ENCODE measurements at regions not wholly inside any gene's neighbourhood (a gene's known extent, or its start where the extent isn't known, plus 50 kb on each side); places are given as distances from the start of the nearest gene placed in this dataset.

DNA sequence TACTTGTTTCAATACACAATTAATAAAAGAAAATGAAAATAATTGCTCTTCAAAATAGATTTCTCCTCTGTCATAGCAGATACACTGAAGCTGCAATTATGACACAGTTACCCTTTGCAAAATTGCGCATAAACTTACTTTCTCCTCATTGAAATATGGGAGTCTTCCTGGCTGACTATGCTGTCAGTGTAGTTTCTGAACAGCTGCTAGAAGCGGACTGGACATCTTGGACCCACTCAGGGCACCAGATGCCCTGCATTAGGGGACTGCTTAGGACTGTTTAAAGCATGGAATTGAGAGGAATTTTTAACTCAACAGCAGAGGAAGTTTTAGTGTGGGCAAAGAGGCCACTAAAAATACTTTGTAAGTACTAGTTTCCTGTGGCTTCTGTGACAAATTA, 454.9 kb downstream of the ATP23 start:
- Histone ChIP-seq H3K27ac (no peak overlapping the region), H3K36me3 (no peaks in the 10 kb centered on the region), H3K4me1 (no peaks in the 10 kb centered on the region), H3K9me3 (peaks cover 0 to 2% (median 0%) of the 10 kb centered on the region in 3 donors), H3K27me3 (no peaks in the 10 kb centered on the region), H3K4me3 (no peak overlapping the region)
- intact Hi-C loops (cut with DNase I): no loop called here
- DNase-seq: no peak
- TF ChIP-seq, protein P1, sequence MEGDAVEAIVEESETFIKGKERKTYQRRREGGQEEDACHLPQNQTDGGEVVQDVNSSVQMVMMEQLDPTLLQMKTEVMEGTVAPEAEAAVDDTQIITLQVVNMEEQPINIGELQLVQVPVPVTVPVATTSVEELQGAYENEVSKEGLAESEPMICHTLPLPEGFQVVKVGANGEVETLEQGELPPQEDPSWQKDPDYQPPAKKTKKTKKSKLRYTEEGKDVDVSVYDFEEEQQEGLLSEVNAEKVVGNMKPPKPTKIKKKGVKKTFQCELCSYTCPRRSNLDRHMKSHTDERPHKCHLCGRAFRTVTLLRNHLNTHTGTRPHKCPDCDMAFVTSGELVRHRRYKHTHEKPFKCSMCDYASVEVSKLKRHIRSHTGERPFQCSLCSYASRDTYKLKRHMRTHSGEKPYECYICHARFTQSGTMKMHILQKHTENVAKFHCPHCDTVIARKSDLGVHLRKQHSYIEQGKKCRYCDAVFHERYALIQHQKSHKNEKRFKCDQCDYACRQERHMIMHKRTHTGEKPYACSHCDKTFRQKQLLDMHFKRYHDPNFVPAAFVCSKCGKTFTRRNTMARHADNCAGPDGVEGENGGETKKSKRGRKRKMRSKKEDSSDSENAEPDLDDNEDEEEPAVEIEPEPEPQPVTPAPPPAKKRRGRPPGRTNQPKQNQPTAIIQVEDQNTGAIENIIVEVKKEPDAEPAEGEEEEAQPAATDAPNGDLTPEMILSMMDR (IDR thresholded peaks at IDR 0.05): no peak
- WGBS, 2 donors: 61 to 83% methylated on average over 2 of the region's 2 CpGs

DNA sequence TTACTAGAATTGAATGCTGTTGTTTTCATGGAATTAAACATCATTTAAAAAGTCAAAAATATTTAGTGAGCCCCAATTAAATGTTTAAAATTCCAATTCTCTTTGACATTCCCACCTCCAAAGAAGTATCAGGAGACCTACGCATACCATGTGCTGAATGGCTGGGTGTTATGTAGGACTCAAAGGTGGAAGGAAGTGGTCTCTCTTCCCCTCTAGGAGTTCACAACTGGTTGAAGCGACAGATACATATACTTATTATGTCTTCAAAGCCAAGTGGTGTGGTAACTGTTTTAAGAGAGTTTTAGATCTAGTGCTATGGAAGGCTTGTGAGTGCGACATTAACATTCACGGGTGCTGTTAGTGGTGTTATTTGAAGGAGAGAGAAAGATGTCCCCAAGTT, 464.0 kb downstream of the ATP23 start:
- TF ChIP-seq, protein P1 (IDR thresholded peaks at IDR 0.05): no peak
- no peak for TF ChIP-seq POLR2A (IDR thresholded peaks at IDR 0.05)
- Histone ChIP-seq H3K27ac (no peak overlapping the region), H3K9me3 (peaks cover 0 to 7% (median 0%) of the 10 kb centered on the region in 3 donors), H3K36me3 (no peaks in the 10 kb centered on the region), H3K4me1 (peaks cover 0 to 9% (median 0%) of the 10 kb centered on the region in 3 donors), H3K27me3 (no peaks in the 10 kb centered on the region), H3K4me3 (no peak overlapping the region)
- 93 to 94% methylated on average over 4 of the region's 4 CpGs for WGBS, 2 donors
- intact Hi-C loops (cut with DNase I): no loop called here
- no peak for DNase-seq

DNA sequence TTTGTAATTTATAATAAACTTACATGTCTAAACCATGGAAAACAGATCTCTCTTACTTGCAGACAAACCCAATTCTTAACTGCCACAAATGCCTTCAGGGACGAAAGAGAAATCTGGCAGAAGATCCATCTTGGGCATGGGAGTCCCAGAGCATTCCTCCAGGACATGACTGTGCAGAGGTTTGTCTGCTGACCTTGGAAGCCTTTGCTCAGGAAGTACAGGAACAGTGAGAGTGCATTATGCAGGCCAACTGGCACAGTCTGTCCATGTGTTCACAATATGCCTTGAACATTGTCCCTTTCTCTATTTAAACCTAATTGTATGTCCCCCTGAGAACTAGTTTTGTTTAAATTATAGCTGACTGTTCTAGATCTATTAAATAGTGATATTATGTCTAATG, 467.1 kb downstream of the ATP23 start:
- no peaks in the 10 kb centered on the region for H3K27me3 ChIP-seq
- DNase-seq: no peak
- H3K36me3 ChIP-seq: no peaks in the 10 kb centered on the region
- TF ChIP-seq, protein P1 (IDR thresholded peaks at IDR 0.05): no peak
- TF ChIP-seq POLR2A (IDR thresholded peaks at IDR 0.05): no peak
- H3K4me3 ChIP-seq: no peak overlapping the region
- peaks cover 0 to 27% (median 10%) of the 10 kb centered on the region in 3 donors for H3K4me1 ChIP-seq
- no peak overlapping the region for H3K27ac ChIP-seq
- intact Hi-C loops (cut with DNase I): no loop called here
- H3K9me3 ChIP-seq: no peaks in the 10 kb centered on the region
- whole genome bisulfite sequencing, 2 donors: 0 to 14% methylated on average over 1 of the region's 1 CpG

DNA sequence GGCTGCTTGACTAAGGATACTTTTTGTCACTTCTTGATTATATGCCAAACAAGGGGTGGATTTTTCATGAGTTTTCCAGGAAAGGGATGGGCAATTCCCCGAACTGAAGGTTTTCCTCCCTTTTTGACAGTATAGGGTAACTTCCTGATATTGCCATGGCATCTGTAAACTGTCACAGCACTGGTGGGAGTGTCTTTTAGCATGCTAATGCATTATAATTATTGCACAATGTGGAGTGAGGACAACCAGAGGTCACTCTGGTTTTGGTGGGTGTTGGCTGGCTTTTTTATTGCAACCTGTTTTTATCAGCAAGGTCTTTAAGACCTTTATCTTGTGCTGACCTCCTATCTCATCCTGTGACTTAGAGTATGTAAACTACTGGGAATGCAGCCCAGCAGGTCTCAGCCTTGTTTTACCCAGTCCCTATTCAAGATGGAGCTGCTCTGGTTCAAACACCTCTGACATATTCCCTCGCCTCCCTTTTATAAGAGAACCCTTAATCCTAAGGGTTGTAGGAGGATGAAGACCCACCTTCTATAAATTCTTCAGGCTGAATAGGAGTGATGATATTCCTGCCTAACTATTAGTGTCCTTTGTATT, 471.2 kb downstream of the ATP23 start:
- 50 to 57% methylated on average over 2 of the region's 2 CpGs for WGBS, 2 donors
- TF ChIP-seq POLR2A (IDR thresholded peaks at IDR 0.05): no peak
- TF ChIP-seq, protein P1 (IDR thresholded peaks at IDR 0.05): no peak
- Histone ChIP-seq H3K36me3 (no peaks in the 10 kb centered on the region), H3K27me3 (no peaks in the 10 kb centered on the region), H3K4me1 (peaks cover 0 to 56% (median 19%) of the 10 kb centered on the region in 3 donors), H3K27ac (peak overlapping the region in 2 of 4 donors; percentile 1 to 6), H3K9me3 (no peaks in the 10 kb centered on the region), H3K4me3 (no peak overlapping the region)
- intact Hi-C loops (cut with DNase I): no loop called here
- DNase-seq: no peak

DNA sequence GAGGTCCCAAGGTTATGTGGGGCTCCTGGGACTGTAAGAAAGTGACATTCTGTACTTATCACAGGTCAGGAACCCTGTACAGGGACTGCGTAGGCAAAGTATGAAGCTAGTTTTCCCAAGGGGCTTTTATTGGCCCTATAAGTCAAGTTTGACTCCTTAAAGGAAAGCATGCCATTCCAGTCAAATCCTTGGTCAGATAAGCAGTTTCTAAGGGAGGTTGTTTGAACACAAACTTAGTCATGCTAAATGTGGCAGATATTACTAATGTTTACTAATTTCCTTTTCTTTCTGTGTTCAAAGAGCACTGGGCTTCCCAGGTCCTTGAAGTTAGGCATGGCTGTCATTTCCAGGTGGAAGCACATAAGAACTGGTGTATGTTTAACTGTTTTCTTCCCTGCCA, 472.4 kb downstream of the ATP23 start:
- no peak for DNase-seq
- Histone ChIP-seq H3K4me3 (no peak overlapping the region), H3K4me1 (peaks cover under 1 to 49% (median 19%) of the 10 kb centered on the region in 3 donors), H3K36me3 (no peaks in the 10 kb centered on the region), H3K9me3 (no peaks in the 10 kb centered on the region), H3K27me3 (no peaks in the 10 kb centered on the region), H3K27ac (peak overlapping the region; percentile 17 to 65 (median 32))
- 67 to 100% methylated on average over 1 of the region's 1 CpG for WGBS, 2 donors
- intact Hi-C loops (cut with DNase I): no loop called here
- TF ChIP-seq POLR2A (IDR thresholded peaks at IDR 0.05): no peak
- TF ChIP-seq, protein P1 (IDR thresholded peaks at IDR 0.05): no peak

Data from esophagus squamous epithelium (tissue), 5 donors.